Epidermal melanocyte (primary cell): ENCODE measurements at regions not wholly inside any gene's neighbourhood (a gene's known extent, or its start where the extent isn't known, plus 50 kb on each side); places are given as distances from the start of the nearest gene placed in this dataset.
"Not testable (repeated sequence)": the region's sequence is repeated elsewhere in the genome, so short reads cannot be mapped to it uniquely, and the experiment has no call there.

ENCODE experiments used
- DNase-seq: peaks from one replicate; pipeline ENCODE4 v3.0.0; 2011; ENCODE audit warnings: low spot score; ENCODE audit not compliant: insufficient read length

- DNase-seq, result not testable (repeated sequence)
Observed at GRCh38 chr13:87976650-87977049, 305.5 kb downstream of the SLITRK5 start.

DNA sequence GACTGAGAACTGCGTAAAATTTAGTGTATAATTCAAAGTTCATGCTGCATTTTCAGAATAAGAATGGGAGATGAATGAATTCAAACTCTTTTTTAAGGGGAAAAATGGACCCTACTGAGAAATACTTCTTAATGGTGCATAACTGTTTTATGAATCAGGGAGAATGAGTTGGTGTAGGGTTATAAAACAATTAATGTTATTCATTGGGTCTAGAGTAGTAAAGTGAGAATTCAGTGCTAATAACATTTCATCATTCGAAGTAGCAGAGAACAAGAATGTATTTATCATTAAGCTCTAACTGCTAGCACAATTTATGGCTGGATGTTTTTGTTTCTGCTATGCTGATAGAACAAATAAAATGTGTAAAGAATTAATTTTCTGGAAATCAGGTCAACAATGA, 310.2 kb downstream of the SLITRK5 start:
- no peak for DNase-seq

DNA sequence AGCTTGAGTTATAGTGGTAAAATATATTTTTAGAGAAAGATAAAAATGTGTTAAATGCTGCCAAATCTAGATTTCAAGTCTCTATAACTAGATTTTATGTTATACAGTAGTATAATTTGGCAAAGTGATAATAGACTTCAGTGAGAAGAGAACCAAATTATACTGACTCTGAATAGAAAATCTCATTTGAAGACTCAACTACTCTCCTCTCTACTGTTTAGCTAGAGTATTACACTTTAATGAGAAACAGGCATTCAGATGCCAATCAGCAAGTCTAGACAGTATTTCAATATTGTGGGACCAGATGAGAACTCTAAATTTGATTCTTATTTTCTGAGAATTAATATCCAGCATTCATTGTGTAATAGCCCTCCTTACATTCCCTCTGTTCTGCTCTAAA, 311.2 kb downstream of the SLITRK5 start:
- DNase-seq, result no peak

GRCh38 chr13:87986639-87987250, 315.6 kb downstream of the SLITRK5 start:
- no peak for DNase-seq

DNA sequence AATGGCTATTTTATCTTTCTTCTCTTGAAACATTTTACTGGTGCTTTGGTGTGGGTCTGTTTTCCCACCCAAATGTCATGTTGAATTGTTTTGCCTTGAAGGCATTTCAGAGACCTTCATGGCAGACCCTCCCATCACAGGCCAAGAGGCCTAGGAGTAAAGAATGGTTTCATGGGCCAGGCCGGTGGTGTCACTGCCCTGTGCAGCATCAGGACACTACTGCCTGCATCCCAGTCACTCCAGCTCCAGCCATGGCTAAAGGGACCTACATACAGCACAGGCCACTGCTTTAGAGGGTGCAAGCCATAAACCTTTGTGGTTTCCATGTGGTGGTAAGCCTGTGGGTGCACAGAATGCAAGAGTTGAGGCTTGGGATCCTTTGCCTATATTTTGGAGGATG, 326.9 kb downstream of the SLITRK5 start:
- no peak for DNase-seq

DNA sequence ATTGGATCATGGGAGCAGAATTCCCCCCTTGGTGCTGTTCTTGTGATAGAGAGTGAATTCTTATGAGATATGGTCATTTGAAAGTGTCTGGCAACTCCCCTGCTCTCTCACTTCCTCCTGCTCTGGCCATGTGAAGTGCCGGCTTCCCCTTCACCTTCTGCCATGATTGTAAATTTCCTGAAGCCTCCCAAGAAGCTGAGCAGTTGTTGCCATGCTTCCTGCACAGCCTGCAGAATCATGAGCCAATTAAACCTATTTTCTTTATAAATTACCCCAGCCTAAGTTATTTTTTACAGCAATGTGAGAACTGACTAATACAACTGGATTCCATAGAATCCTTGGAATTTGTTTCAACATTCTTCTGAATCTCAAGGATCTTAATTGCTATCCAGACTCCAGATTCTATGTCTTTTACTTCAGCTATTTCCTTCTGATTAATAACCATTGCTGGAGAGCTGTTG, 328.1 kb downstream of the SLITRK5 start:
- no peak for DNase-seq

GRCh38 chr13:87999788-88000187, 328.6 kb downstream of the SLITRK5 start:
- DNase-seq, result no peak

- DNase-seq, result no peak
Observed at GRCh38 chr13:88000239-88000638, 329.1 kb downstream of the SLITRK5 start.

GRCh38 chr13:88000787-88001186, 329.6 kb downstream of the SLITRK5 start:
- no peak for DNase-seq

DNA sequence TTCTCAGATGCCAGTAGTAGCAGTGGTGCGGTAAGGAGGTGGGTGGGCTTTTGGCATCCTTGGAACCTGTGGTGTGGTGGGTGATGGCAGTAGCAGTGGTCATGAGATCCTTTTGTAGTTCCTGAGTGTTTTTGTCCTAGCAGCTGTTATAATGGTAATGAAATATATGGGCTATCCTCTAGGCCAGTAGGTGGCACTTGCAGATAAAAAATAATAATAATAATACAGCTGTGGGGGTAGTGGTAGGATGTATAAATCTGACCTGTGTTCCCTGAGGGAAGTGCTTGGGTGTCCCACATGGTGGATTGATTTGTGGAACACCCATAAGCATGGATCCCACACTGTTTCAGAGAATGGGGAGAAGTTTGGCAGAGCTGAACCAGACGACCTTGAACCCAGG, 334.0 kb downstream of the SLITRK5 start:
- DNase-seq, result no peak

DNA sequence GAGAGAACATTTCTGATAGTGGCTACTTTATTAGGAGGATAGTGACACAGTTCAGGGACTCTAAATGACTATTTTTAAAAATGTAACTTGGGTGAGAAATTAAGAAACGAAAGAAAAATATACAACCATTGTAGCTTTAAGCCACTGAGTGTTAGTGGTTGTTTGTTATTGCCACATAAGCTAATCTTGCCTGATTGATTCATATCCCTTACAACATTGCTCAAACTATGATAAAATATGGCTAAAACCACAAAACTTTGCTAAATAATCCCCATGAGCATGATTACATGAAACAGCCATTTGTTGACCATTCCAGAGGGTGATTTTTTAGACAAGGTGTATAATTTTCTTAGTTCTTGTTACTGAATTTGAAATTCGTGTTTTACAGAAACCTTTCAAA, 343.4 kb downstream of the SLITRK5 start:
- DNase-seq, result no peak

- no peak for DNase-seq
Observed at GRCh38 chr13:88022431-88023208, 351.4 kb downstream of the SLITRK5 start.

DNA sequence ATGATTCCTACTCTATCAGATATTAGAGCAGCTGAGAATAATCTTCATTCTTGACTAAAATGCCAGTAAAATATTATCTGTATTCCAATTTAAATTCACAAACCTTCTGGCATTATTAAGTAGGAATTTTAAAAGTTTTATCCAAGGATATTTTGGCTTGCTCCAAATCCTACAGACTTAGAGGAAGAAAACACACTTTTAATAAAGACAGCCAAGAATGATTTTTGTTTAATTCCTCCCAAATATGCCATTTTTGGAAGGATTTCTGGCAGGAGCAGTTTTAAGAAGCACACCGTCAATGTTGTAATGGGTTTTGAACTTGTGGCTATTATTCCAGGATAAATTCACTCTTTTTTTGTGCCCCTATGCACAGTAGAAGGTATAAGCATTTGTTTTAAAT, 355.1 kb downstream of the SLITRK5 start:
- DNase-seq, result no peak

- no peak for DNase-seq
Observed at GRCh38 chr13:88031980-88032559, 360.9 kb downstream of the SLITRK5 start.

DNA sequence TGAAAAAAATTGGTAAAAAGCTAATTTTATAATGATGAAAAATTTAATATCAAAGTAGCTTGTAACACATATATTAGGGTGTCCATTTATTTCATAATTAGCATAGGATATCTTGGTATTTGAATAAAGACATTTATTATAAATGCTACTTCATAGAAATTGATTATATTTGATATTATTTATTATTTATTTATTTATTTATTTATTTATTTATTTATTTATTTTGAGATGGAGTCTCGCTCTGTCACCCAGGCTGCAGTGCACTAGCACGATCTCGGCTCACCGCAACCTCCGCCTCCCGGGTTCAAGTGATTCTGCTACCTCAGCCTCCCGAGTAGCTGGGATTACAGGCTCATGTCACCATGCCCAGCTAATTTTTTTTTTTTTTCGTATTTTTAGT, 365.0 kb downstream of the SLITRK5 start:
- not testable (repeated sequence) for DNase-seq

- DNase-seq, result no peak
Observed at GRCh38 chr13:88042489-88042888, 371.3 kb downstream of the SLITRK5 start.

DNA sequence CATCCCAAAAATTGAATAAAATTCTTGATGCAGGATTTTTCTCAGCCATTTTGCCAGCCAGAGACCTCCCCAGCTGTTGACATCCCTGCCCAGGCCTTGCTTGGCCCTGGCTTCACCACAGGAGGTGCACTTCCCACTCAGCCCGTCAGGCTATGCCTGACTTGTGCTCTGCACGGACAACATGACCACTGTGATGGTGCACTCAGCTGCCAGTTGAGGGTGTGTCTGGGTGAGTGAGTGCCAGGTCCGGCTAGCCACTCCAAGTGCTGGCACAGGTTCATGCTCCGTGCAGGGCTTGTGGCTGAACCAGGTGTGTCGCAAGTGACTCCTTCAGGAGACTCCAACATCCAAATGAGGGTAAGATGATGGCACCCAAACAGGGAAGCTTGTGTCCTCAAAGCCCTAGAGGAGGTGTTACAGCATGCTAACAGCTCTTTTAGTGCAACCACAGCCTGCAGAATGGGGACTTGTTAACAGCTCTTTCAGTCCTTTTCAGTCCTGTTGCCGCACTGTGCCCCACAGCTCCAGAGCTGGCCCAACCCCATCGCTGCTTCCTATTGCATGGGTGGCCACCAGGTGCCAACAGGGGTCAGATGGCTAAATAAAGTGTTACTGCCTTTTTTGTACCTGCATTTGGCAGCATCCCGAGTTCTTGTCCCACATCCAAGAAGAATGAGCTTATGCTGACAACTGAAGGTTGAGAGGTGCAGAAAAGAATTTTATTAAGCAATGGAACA, 380.7 kb downstream of the SLITRK5 start:
- DNase-seq, result no peak

DNA sequence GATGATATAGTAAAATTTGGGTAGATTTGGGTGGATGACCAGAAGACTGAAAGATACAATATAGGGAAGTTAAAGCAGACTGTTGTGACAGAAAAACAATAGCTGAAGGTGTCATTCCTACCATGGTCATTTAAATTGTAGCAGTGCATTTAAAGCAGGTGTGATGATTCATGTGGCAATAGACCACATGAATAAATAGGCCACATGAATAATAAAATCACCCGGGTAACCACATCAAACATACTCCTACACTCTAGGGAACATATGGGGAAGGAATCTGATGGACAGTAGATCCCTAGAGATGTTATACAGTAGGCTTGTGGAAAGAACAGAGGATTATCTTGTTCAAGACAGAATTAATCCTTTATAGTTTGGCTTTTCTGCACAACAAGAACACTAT, 392.6 kb downstream of the SLITRK5 start:
- no peak for DNase-seq

DNA sequence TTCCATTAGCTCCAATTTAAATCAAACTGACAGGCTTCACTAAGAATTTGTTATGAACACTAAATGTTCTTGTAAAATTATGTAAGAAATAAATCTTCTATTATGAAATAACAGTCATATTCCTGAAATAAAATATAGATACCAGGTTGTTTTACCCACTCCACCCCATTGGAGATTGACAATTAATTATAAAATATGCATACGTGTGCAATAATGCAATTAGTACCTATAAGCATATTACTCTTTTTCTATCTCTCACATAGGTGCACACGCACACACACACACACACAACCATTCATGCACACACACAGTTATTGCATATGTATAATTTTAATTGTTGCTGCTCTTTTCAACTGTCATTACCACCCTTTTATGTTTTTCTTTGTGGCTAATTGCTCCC, 395.7 kb downstream of the SLITRK5 start:
- no peak for DNase-seq

- no peak for DNase-seq
Observed at GRCh38 chr13:88068316-88068715, 397.1 kb downstream of the SLITRK5 start.

- no peak for DNase-seq
Observed at GRCh38 chr13:88068975-88069374, 397.8 kb downstream of the SLITRK5 start.

DNA sequence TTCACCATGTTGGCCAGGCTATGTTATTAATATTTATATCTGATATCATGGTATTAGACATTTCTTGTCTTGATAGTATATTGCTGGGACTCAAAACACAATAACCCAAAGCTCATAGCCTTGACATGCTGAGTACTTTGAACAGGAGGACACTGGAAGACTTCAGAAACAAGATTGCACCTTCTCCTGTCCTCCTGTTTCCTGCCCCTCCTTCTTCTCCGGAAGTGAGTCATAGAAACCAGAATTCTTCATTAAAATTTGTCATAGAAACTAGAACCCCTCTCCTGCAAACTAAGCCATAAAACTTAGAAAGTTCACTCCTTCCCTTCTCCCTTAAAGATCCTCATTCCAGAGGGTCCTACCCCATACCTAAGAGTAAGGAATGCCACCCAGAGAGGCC, 400.2 kb downstream of the SLITRK5 start:
- DNase-seq, result no peak
